ENCODE measurements at regions not wholly inside any gene's neighbourhood (a gene's known extent, or its start where the extent isn't known, plus 50 kb on each side); places are given as distances from the start of the nearest gene placed in this dataset.
"Not testable (repeated sequence)": the region's sequence is repeated elsewhere in the genome, so short reads cannot be mapped to it uniquely, and the experiment has no call there.

DNA sequence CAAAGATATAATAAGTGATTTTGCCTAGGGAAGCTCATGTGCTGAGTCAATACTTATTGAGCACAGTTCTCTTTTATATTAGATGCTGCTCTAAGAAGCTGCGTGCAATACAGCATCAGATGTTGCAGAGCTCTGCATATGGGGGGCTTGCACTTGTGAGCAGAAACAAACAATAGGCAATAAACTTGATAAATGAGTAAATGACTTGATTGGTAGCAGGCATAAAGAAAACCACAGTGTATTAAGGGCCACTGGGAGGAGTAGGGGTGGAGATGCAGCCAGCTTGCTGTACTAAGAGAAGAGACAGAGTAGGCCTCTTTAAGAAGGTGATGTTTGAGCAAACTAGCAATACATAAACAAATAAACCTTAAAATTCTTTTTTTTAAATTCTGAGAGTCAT is 598.5 kb upstream of the ADAMTS5 start:
- H3K36me3 Mint-ChIP-seq: no peaks in the 10 kb centered on the region
- no peaks in the 10 kb centered on the region for H3K27me3 Mint-ChIP-seq
- H3K9me3 Mint-ChIP-seq: no peaks in the 10 kb centered on the region
- no peak overlapping the region for H3K4me3 Mint-ChIP-seq
- H3K27ac Mint-ChIP-seq: no peak overlapping the region
- no peaks in the 10 kb centered on the region for H3K4me1 Mint-ChIP-seq

DNA sequence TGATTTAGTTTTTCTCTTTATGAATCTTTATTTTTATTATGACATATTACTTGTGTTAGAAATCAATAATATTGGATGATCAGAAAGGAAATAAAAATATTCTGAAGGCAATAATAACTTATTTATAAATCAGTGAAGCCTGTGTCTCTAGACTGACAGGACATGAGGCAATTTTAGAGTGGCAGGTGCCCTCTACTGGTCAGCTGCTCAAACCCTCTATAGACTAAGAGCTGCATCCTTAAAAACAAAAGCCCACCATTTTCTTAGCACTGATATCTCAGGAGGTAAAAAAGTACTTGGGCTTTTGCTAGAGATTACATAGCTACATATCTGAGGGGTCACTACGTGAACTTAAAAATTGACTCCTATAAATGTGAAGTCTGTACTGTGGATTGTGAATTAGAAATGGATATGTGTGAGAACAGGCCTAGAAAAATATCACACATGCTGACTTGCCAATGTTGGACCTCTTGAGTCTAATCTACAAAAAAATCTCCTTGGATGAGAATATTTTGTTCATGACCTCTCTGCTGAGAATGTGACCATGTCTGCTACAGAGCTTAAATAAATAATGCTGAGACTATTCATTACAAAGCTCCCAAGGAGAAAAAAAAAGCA is 597.9 kb upstream of the ADAMTS5 start:
- Mint-ChIP-seq H3K4me1 (no peaks in the 10 kb centered on the region), H3K4me3 (no peak overlapping the region), H3K27ac (no peak overlapping the region), H3K36me3 (no peaks in the 10 kb centered on the region), H3K9me3 (no peaks in the 10 kb centered on the region), H3K27me3 (no peaks in the 10 kb centered on the region)

DNA sequence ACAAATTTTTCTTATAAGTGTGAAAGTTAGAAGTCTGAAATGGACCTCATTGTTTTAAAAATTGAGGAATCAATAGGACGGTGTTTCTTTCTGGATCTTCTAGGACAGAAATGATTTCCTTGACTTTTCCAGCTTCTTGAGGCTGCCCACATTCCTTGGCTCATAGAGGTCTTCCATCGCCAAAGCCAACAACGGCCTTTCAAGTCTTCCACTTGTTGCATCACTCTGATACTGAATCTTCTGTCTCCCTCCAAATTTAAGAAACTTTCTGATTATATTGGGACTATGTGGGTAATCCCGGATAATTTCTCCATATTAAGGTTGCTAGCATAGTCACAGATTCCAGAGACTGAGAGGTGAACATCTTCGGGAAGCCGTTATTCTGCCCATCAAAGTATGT is 595.4 kb upstream of the ADAMTS5 start:
- Mint-ChIP-seq H3K27me3 (no peaks in the 10 kb centered on the region), H3K9me3 (no peaks in the 10 kb centered on the region), H3K4me1 (no peaks in the 10 kb centered on the region), H3K27ac (no peak overlapping the region), H3K36me3 (no peaks in the 10 kb centered on the region), H3K4me3 (no peak overlapping the region)

DNA sequence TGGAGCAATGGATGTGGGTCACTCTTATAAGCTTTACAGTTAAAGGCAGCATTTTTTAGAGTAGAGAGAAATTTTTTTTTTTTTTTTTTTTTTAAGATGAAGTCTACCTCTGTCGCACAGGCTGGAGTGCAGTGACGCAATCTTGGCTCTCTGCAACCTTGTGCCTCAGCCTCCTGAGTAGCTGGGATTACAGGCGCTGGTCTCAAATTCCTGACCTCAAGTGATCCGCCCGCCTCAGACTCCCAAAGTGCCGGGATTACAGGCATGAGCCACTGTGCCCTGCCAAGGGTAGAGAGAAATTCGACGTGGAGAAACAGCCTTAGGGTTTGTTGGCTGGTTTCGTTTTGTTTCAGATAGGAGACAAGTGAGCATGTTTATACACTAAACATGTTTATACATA is 594.2 kb upstream of the ADAMTS5 start:
- H3K4me1 Mint-ChIP-seq: no peaks in the 10 kb centered on the region
- H3K9me3 Mint-ChIP-seq: no peaks in the 10 kb centered on the region
- H3K36me3 Mint-ChIP-seq: no peaks in the 10 kb centered on the region
- no peak overlapping the region for H3K27ac Mint-ChIP-seq
- no peak overlapping the region for H3K4me3 Mint-ChIP-seq
- no peaks in the 10 kb centered on the region for H3K27me3 Mint-ChIP-seq

DNA sequence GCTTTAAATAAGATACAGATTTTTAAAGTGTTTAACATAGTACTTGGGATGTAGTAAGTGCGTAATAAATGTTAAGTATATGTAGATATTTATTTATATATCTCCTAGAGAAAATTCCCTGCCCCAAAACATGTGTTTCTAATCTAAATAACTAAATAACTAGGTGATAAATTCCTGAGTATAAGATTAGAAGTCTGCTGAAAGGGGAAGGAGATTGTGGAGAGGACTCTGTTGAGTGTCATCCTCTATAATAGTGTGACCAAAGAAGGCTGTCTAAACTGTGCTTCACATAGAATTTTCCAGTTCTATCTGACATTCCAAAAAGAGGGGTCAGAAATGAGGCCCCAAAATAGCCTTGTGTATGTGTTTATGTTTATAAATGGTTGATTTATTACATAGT is 590.5 kb upstream of the ADAMTS5 start:
- Mint-ChIP-seq H3K36me3 (no peaks in the 10 kb centered on the region), H3K4me3 (no peak overlapping the region), H3K27ac (no peak overlapping the region), H3K9me3 (peaks cover 13% of the 10 kb centered on the region), H3K4me1 (no peaks in the 10 kb centered on the region), H3K27me3 (no peaks in the 10 kb centered on the region)

DNA sequence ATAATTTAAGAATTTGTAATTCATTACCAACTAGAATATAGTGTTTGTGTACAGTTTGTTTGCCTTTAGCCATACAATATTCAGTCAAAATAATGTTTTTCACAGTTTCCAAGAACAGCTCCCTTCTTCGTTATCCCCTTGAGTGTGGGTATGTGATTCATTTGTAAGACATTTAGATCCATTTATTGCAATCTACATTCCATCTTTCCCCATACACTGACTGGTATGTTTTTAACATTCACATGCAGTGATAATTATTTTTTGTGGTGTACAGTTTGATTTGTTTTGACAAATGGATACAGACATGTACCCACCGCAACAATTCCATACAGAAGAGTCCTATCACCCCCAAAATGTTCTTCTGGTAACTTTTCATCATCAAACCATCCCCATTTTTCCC is 589.1 kb upstream of the ADAMTS5 start:
- H3K4me1 Mint-ChIP-seq: no peaks in the 10 kb centered on the region
- H3K4me3 Mint-ChIP-seq: no peak overlapping the region
- H3K9me3 Mint-ChIP-seq: peaks cover 13% of the 10 kb centered on the region
- no peaks in the 10 kb centered on the region for H3K36me3 Mint-ChIP-seq
- H3K27me3 Mint-ChIP-seq: no peaks in the 10 kb centered on the region
- H3K27ac Mint-ChIP-seq: no peak overlapping the region

DNA sequence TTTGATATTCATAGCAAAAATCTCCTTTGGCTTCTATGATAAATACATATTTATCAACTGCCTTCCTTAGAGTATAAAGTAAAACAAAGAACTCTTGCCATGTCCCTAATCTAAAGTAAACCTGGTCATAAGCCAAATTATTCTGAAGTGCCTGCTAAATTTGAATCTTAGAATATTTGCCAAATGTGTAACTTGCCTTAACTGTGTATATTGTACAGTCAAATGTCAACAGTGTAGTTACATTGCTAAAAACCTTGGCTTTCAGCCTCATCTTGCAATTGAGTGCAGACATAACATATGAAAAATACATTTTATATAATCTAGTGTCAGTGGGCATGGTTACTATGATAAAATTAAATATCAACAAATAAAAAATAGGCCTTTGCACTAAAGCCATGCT is 583.4 kb upstream of the ADAMTS5 start:
- Mint-ChIP-seq H3K27me3 (no peaks in the 10 kb centered on the region), H3K4me1 (no peaks in the 10 kb centered on the region), H3K9me3 (peaks cover 29% of the 10 kb centered on the region), H3K36me3 (no peaks in the 10 kb centered on the region), H3K4me3 (no peak overlapping the region), H3K27ac (no peak overlapping the region)

DNA sequence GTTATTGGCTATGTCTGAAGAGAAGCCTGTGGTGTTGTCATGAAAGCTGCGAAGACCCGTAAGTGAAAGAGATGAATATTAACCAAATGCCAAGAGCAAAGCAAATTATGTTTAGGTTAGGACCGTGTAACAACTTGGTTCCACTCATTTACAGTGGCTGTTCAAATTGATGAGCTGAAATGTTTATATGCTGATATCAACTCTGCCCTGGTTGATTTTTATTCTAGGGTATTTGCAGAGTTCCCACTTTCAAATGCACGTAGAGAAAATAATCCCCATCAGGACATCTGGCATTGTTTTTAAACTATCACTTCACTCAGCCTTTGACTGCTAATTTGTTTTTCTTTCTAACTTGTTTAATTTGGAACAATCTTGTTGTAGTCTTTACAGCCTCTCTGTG is 581.6 kb upstream of the ADAMTS5 start:
- H3K27me3 Mint-ChIP-seq: no peaks in the 10 kb centered on the region
- no peaks in the 10 kb centered on the region for H3K4me1 Mint-ChIP-seq
- no peak overlapping the region for H3K27ac Mint-ChIP-seq
- peaks cover 24% of the 10 kb centered on the region for H3K9me3 Mint-ChIP-seq
- no peak overlapping the region for H3K4me3 Mint-ChIP-seq
- H3K36me3 Mint-ChIP-seq: no peaks in the 10 kb centered on the region

DNA sequence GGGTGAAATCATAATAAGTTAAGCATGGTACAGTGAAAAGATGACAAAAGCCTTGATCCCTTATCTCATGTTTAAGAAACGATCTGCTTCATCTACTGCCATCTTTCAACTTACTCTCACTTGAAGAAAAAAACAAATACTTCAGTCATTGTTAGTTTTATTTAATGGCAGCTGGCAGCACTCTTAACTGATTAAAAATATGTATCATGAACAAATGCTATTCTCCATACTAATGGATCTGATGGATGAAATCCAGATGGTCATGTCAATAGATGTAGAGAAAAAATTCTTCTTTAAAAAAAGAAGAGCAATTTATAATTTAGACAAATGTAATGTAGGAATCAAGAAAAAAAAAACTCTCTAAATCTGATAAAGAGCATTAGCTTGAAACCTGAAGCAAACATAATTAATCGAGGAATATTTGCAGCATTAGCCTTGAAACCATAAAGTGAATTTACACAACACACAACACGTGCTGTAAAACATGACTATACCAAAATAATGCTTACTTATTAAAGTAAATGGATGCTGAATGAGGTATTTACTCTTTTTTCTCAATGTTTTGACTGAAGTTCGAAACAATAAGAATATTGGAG is 579.0 kb upstream of the ADAMTS5 start:
- H3K27me3 Mint-ChIP-seq: no peaks in the 10 kb centered on the region
- H3K4me3 Mint-ChIP-seq: no peak overlapping the region
- no peak overlapping the region for H3K27ac Mint-ChIP-seq
- no peaks in the 10 kb centered on the region for H3K4me1 Mint-ChIP-seq
- H3K9me3 Mint-ChIP-seq: peaks cover 16% of the 10 kb centered on the region
- H3K36me3 Mint-ChIP-seq: no peaks in the 10 kb centered on the region

DNA sequence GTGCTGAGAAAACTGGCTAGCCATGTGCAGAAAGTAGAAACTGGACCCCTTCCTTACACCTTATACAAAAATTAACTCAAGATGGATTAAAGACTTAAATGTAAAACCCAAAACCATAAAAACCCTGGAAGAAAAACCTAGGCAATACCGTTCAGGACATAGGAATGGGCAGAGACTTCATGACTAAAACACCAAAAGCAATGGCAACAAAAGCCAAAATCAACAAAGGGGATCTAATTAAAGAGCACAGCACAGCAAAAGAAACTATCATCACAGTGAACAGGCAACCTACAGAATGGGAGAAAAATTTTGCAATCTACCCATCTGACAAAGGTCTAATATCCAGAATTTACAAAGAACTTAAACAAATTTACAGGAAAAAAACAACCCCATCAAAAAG is 575.2 kb upstream of the ADAMTS5 start:
- H3K4me3 Mint-ChIP-seq, H3K4me1 Mint-ChIP-seq, H3K36me3 Mint-ChIP-seq, H3K27me3 Mint-ChIP-seq, H3K27ac Mint-ChIP-seq: not testable (repeated sequence)
- peaks cover 10% of the 10 kb centered on the region for H3K9me3 Mint-ChIP-seq

DNA sequence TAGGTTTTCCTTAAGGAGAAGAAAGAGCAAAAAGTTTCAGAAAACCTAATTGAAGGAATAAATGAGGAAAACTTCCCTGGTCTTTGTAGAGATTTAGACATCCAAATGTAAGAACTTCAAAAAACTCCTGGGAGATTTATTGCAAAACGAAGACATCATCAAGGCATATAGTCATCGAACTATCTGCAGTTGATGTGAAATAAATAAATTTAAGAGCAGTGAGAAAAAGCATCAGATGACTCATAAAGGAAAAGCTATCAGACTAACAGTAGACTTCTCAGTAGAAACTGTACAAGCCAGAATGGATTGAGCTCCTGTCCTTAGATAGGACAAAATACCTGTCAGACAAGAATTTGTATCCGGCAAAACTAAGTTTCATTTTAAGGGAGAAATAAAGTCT is 569.4 kb upstream of the ADAMTS5 start:
- H3K27ac Mint-ChIP-seq: no peak overlapping the region
- H3K4me3 Mint-ChIP-seq: no peak overlapping the region
- no peaks in the 10 kb centered on the region for H3K9me3 Mint-ChIP-seq
- no peaks in the 10 kb centered on the region for H3K36me3 Mint-ChIP-seq
- no peaks in the 10 kb centered on the region for H3K4me1 Mint-ChIP-seq
- no peaks in the 10 kb centered on the region for H3K27me3 Mint-ChIP-seq

DNA sequence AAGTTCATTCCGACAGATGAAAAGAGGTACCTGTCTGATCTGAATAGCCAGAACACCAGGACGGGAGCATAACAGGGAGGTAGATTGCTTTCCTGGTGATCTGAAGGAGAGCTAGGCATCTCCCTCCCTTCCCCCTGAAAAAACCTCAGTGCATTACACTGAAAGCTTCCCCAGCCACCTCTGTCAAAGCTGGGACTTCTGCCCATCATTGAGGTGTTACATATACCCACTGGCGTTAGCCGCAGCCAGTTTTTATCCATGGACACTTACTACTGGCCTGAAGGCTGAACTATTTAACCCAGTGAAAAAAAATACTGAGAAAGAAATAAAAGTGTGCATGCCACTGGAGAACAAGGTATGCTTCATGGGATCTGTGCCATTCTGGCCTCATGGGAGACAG is 568.3 kb upstream of the ADAMTS5 start:
- H3K4me3 Mint-ChIP-seq: no peak overlapping the region
- no peaks in the 10 kb centered on the region for H3K4me1 Mint-ChIP-seq
- H3K9me3 Mint-ChIP-seq: no peaks in the 10 kb centered on the region
- H3K36me3 Mint-ChIP-seq: no peaks in the 10 kb centered on the region
- H3K27me3 Mint-ChIP-seq: no peaks in the 10 kb centered on the region
- no peak overlapping the region for H3K27ac Mint-ChIP-seq

DNA sequence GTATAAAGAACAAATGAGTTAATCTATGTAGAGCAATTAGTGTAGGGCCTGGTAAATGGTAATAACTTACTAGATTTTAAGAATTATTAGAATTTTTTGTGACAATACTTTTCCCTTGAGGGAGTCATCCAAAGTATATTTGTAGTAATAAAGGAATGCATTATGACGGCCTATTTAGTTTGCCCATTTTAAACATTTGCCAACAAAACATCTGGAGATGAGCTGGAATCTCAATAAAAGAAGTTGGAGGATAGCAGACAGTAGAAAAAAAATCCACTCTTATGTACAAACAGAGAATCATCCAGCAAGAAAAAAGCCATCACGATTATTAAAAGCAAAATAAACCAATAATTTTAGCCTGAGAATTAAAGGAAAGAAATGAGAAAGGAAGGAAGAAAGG is 567.3 kb upstream of the ADAMTS5 start:
- Mint-ChIP-seq H3K9me3 (peaks cover 2% of the 10 kb centered on the region), H3K4me1 (no peaks in the 10 kb centered on the region), H3K36me3 (no peaks in the 10 kb centered on the region), H3K27ac (no peak overlapping the region), H3K4me3 (no peak overlapping the region), H3K27me3 (no peaks in the 10 kb centered on the region)

DNA sequence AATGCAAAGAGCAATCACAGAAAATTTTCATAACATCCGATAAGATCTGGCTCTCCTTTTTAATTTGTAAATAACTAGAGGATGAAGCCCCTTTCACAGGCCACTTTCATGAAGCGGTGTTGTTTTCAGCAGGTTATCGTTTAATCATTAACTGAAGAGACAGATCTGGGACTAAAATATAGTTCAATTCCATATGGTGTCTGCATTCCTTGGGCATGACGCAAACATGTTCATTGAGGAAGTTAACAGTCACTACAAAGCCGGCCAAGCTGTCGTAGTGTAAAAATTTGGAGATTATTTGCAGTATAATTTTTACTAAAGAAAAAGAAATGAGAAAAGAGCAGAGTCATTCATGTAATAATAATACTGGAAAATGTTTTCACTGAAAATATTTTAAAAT is 565.2 kb upstream of the ADAMTS5 start:
- H3K4me1 Mint-ChIP-seq: no peaks in the 10 kb centered on the region
- no peaks in the 10 kb centered on the region for H3K36me3 Mint-ChIP-seq
- H3K9me3 Mint-ChIP-seq: peaks cover 13% of the 10 kb centered on the region
- no peaks in the 10 kb centered on the region for H3K27me3 Mint-ChIP-seq
- no peak overlapping the region for H3K27ac Mint-ChIP-seq
- no peak overlapping the region for H3K4me3 Mint-ChIP-seq

DNA sequence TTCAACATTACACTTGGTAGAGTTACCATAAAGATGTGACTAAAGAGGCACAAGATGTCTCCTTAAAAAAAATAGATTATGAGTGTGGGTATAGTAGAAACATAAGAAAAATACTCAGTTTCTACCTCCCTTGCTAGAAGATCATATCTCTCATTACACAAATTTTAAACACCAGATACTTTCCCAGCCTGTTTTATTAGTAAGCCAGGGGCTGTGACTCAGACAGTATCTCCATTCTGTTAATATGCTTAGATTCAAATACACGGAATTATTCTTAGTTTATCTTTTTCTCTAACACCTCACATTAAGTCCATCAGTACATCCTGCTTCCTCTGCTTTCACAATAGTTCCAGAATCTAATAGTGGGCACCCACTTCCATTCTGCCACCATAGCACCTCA is 561.8 kb upstream of the ADAMTS5 start:
- Mint-ChIP-seq H3K27ac (no peak overlapping the region), H3K9me3 (peaks cover 13% of the 10 kb centered on the region), H3K36me3 (no peaks in the 10 kb centered on the region), H3K27me3 (no peaks in the 10 kb centered on the region), H3K4me3 (no peak overlapping the region), H3K4me1 (no peaks in the 10 kb centered on the region)

DNA sequence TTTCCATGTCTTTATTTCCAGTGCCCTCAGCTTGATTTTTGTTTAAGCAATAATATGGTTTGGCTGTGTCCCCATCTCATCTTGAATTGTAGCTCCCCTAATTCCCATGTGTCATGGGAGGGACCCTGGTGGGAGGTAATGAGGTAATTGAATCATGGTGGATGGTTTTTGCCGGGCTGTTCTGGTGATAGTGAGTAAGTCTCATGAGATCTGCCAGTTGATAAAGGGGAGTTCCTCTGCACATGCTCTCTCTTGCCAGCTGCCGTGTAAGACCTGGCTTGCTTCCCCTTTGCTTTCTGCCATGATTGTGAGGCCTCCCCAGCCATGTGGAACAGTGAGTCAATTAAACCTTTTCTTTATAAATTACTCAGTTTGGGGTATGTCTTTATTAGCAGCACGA is 559.6 kb upstream of the ADAMTS5 start:
- Mint-ChIP-seq H3K4me3 (no peak overlapping the region), H3K9me3 (peaks cover 13% of the 10 kb centered on the region), H3K27me3 (no peaks in the 10 kb centered on the region), H3K36me3 (no peaks in the 10 kb centered on the region), H3K4me1 (no peaks in the 10 kb centered on the region), H3K27ac (no peak overlapping the region)

DNA sequence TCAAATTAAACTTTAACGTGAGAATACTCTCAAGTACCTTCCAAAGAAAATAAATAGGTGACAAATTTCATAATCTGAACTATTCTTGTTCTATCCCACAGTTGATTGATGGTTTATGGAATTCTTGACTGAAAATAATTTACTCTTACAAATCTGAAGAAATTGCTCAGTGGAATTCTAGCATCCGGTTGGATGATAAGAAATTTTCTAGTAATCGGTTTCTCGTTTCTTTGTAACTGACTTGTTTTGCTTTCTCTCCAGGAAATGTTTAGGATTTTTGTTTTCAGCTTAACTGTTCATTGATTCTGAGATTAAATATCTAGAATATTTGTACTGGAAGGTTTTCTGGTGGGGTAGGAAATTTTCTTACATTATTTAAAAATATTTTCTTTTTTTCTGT is 558.9 kb upstream of the ADAMTS5 start:
- Mint-ChIP-seq H3K27me3 (no peaks in the 10 kb centered on the region), H3K9me3 (peaks cover 13% of the 10 kb centered on the region), H3K4me3 (no peak overlapping the region), H3K27ac (no peak overlapping the region), H3K4me1 (no peaks in the 10 kb centered on the region), H3K36me3 (no peaks in the 10 kb centered on the region)

Measured in activated naive CD4-positive, alpha-beta T cell treated with anti-CD3 and anti-CD28 coated beads, Interleukin-2, amount 50 U/mL, for 24 hours (primary cell).